Upper lobe of left lung (tissue), 6 donors: ENCODE measurements at regions not wholly inside any gene's neighbourhood (a gene's known extent, or its start where the extent isn't known, plus 50 kb on each side); places are given as distances from the start of the nearest gene placed in this dataset.

Source experiments
- ATAC-seq, 2 donors: fragments of 200-7000 bp; cut with Tn5 transposase; one replicate each; pipeline ENCODE4 v1.9.1; 2022; ENCODE audit warnings: mild to moderate bottlenecking in 2 of 2, moderate library complexity in 2 of 2; ENCODE audit not compliant: low FRiP score in 2 of 2
- DNase-seq, 2 donors: peaks; one replicate each; pipeline ENCODE4 v3.0.0-alpha.2; 2019 to 2020
- H3K27ac ChIP-seq, 4 donors: fragments of 200-600 bp; sonication (generic); one replicate each; pipeline ENCODE4 v1.5.1; 2016 to 2019
- H3K27me3 ChIP-seq, 4 donors: fragments of 200-600 bp; sonication (generic); one replicate each; pipeline ENCODE4 v1.5.1; 2017 to 2019
- H3K36me3 ChIP-seq, 4 donors: fragments of 200-600 bp; sonication (generic); one replicate each; pipeline ENCODE4 v1.5.1; 2016 to 2019
- H3K4me1 ChIP-seq, 4 donors: fragments of 200-600 bp; sonication (generic); one replicate each; pipeline ENCODE4 v1.5.1; 2018 to 2019
- H3K4me3 ChIP-seq, 4 donors: fragments of 200-600 bp; sonication (generic); one replicate each; pipeline ENCODE4 v1.5.1; 2017 to 2019; ENCODE audit warnings: mild to moderate bottlenecking in 2 of 4, moderate library complexity in 1 of 4
- H3K9me3 ChIP-seq, 4 donors: fragments of 200-600 bp; sonication (generic); one replicate each; pipeline ENCODE4 v1.5.1; 2018 to 2019
- CTCF ChIP-seq, 6 experiments: fragments of 450-650 bp in 4 of 6; fragments of 200-600 bp in 2 of 6; sonication (generic) in 2 of 6; IDR thresholded peaks; one replicate each; pipeline ENCODE4 v1.5.1; 2016 to 2019; ENCODE audit warnings: antibody characterized with exemption in 6 of 6
- EP300 ChIP-seq, 4 donors: sonication (generic); formaldehyde crosslinking; IDR thresholded peaks; one replicate each; pipeline ENCODE4 v1.5.1; 2017; ENCODE audit warnings: antibody characterized with exemption in 4 of 4, control low read depth in 2 of 4
- POLR2A ChIP-seq, 4 donors: fragments of 450-650 bp; IDR thresholded peaks; one replicate each; pipeline ENCODE4 v1.5.1; 2016 to 2017; ENCODE audit warnings: antibody characterized with exemption in 4 of 4, mild to moderate bottlenecking in 2 of 4
- POLR2AphosphoS5 ChIP-seq, 2 donors: sonication (generic); formaldehyde crosslinking; IDR thresholded peaks; one replicate each; pipeline ENCODE4 v1.5.1; 2017; ENCODE audit warnings: antibody characterized with exemption in 2 of 2
- WGBS, 2 donors: methylation state at CpG; one replicate each; pipeline ENCODE4 v1.1.5; 2017 to 2018; 5-methylcytosine and 5-hydroxymethylcytosine counted together
- donor health status: DM: no; HTN: no; CAD: no; lungs with moderate emphysema.
- donor health status: DM: no; HTN: yes; CAD: no; lungs with severe emphysema.

- 58 to 86% methylated on average over 3 to 5 of the region's 5 CpGs for WGBS, 2 donors
- no peak overlapping the region for H3K27ac ChIP-seq
- TF ChIP-seq POLR2AphosphoS5 (IDR thresholded peaks at IDR 0.05) (no peak), CTCF (IDR thresholded peaks at IDR 0.05) (no peak), POLR2A (IDR thresholded peaks at IDR 0.05) (no peak), EP300 (IDR thresholded peaks at IDR 0.05) (no peak)
- H3K9me3 ChIP-seq: no peaks in the 10 kb centered on the region
- H3K27me3 ChIP-seq: no peaks in the 10 kb centered on the region
- no peak overlapping the region for H3K4me3 ChIP-seq
- no peaks in the 10 kb centered on the region for H3K36me3 ChIP-seq
- ATAC-seq: no peak
- no peaks in the 10 kb centered on the region for H3K4me1 ChIP-seq
- DNase-seq: peak in 1 of 2 donors; percentile 41
Measured at GRCh38 chr2:239600650-239601049, 199.8 kb upstream of the HDAC4 start.

- TF ChIP-seq EP300 (IDR thresholded peaks at IDR 0.05) (no peak), POLR2AphosphoS5 (IDR thresholded peaks at IDR 0.05) (no peak), CTCF (IDR thresholded peaks at IDR 0.05) (no peak), POLR2A (IDR thresholded peaks at IDR 0.05) (no peak)
- DNase-seq (no peak), ATAC-seq (no peak)
- no peaks in the 10 kb centered on the region for H3K27me3 ChIP-seq
- H3K36me3 ChIP-seq: no peaks in the 10 kb centered on the region
- WGBS, 2 donors: 87 to 95% methylated on average over 14 of the region's 14 CpGs
- H3K9me3 ChIP-seq: no peaks in the 10 kb centered on the region
- H3K4me3 ChIP-seq: no peak overlapping the region
- no peaks in the 10 kb centered on the region for H3K4me1 ChIP-seq
- H3K27ac ChIP-seq: no peak overlapping the region
Measured at GRCh38 chr2:239600001-239600593, 199.3 kb upstream of the HDAC4 start.

GRCh38 chr2:239599299-239599698 lies 198.5 kb upstream of the HDAC4 start:
- H3K4me3 ChIP-seq: no peak overlapping the region
- DNase-seq (peak in 1 of 2 donors; percentile 10), ATAC-seq (no peak)
- no peaks in the 10 kb centered on the region for H3K9me3 ChIP-seq
- H3K4me1 ChIP-seq: no peaks in the 10 kb centered on the region
- no peak for TF ChIP-seq EP300 (IDR thresholded peaks at IDR 0.05)
- TF ChIP-seq POLR2A (IDR thresholded peaks at IDR 0.05): no peak
- no peak for TF ChIP-seq CTCF (IDR thresholded peaks at IDR 0.05)
- no peak for TF ChIP-seq POLR2AphosphoS5 (IDR thresholded peaks at IDR 0.05)
- H3K27me3 ChIP-seq: no peaks in the 10 kb centered on the region
- no peaks in the 10 kb centered on the region for H3K36me3 ChIP-seq
- H3K27ac ChIP-seq: no peak overlapping the region
- WGBS, 2 donors: 91% methylated on average over 14 of the region's 14 CpGs

GRCh38 chr2:239598732-239599090 lies 197.9 kb upstream of the HDAC4 start:
- DNase-seq (no peak), ATAC-seq (no peak)
- no peak overlapping the region for H3K27ac ChIP-seq
- H3K9me3 ChIP-seq: no peaks in the 10 kb centered on the region
- no peak overlapping the region for H3K4me3 ChIP-seq
- H3K27me3 ChIP-seq: no peaks in the 10 kb centered on the region
- no peak for TF ChIP-seq POLR2AphosphoS5 (IDR thresholded peaks at IDR 0.05)
- TF ChIP-seq EP300 (IDR thresholded peaks at IDR 0.05): no peak
- TF ChIP-seq POLR2A (IDR thresholded peaks at IDR 0.05): no peak
- TF ChIP-seq CTCF (IDR thresholded peaks at IDR 0.05): no peak
- no peaks in the 10 kb centered on the region for H3K4me1 ChIP-seq
- WGBS, 2 donors: 73 to 79% methylated on average over 4 to 5 of the region's 5 CpGs
- no peaks in the 10 kb centered on the region for H3K36me3 ChIP-seq

GRCh38 chr2:239598011-239598731 lies 197.4 kb upstream of the HDAC4 start:
- no peaks in the 10 kb centered on the region for H3K27me3 ChIP-seq
- H3K4me1 ChIP-seq: no peaks in the 10 kb centered on the region
- no peaks in the 10 kb centered on the region for H3K9me3 ChIP-seq
- no peak for TF ChIP-seq POLR2A (IDR thresholded peaks at IDR 0.05)
- DNase-seq: peak in 1 of 2 donors; percentile 20
- ATAC-seq: no peak
- H3K27ac ChIP-seq: no peak overlapping the region
- no peaks in the 10 kb centered on the region for H3K36me3 ChIP-seq
- 87 to 89% methylated on average over 22 to 23 of the region's 23 CpGs for WGBS, 2 donors
- H3K4me3 ChIP-seq: no peak overlapping the region
